ENCODE measurements at regions not wholly inside any gene's neighbourhood (a gene's known extent, or its start where the extent isn't known, plus 50 kb on each side); places are given as distances from the start of the nearest gene placed in this dataset.

DNA sequence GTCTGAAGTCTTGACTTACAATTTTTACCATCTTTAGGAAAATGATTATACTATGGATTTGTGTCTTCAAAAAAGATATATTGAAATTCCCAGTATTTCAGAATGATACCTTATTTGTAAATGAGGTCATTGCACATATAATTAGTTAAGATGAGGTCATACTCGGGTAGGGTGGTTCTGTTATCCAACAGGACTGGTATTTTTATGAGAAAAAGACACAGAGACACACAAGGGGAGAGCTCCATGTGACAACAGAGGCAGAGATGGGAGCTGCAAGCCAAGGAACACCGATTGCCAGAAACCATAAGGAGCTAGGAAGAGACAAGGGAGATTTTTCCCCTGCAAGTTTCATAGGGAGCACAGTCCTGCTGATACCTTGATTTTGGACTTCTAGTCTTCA is 356.9 kb downstream of the ARL4A start:
- DNase-seq (ENCODE audit: insufficient read length) (no peak), FAIRE-seq (no peak)
- TF ChIP-seq POLR2AphosphoS5 (IDR thresholded peaks at IDR 0.05; ENCODE audit: low read depth, low read length) (no peak), POLR2A (IDR thresholded peaks at IDR 0.05; ENCODE audit: low read depth, low read length) (no peak)

GRCh38 chr7:13047061-13047460 is 359.6 kb downstream of the ARL4A start:
- no peak for TF ChIP-seq TAF1 (IDR thresholded peaks at IDR 0.05; ENCODE audit: borderline replicate concordance, low read depth, low read length)
- TF ChIP-seq POLR2A (IDR thresholded peaks at IDR 0.05; ENCODE audit: low read depth, low read length) = no peak
- TF ChIP-seq POLR2AphosphoS5 (IDR thresholded peaks at IDR 0.05; ENCODE audit: low read depth, low read length) = no peak
- DNase-seq (ENCODE audit: insufficient read length) = no peak
- no peak for FAIRE-seq

GRCh38 chr7:13049946-13050345 is 362.5 kb downstream of the ARL4A start:
- no peak for TF ChIP-seq TAF1 (IDR thresholded peaks at IDR 0.05; ENCODE audit: borderline replicate concordance, low read depth, low read length)
- no peak for TF ChIP-seq POLR2A (IDR thresholded peaks at IDR 0.05; ENCODE audit: low read depth, low read length)
- TF ChIP-seq POLR2AphosphoS5 (IDR thresholded peaks at IDR 0.05; ENCODE audit: low read depth, low read length) = no peak
- DNase-seq (ENCODE audit: insufficient read length) (no peak), FAIRE-seq (no peak)

- FAIRE-seq = no peak
- TF ChIP-seq TAF1 (IDR thresholded peaks at IDR 0.05; ENCODE audit: borderline replicate concordance, low read depth, low read length) = no peak
- TF ChIP-seq POLR2AphosphoS5 (IDR thresholded peaks at IDR 0.05; ENCODE audit: low read depth, low read length) = no peak
- no peak for DNase-seq (ENCODE audit: insufficient read length)
Measured at GRCh38 chr7:13050703-13051102, 363.3 kb downstream of the ARL4A start.

DNA sequence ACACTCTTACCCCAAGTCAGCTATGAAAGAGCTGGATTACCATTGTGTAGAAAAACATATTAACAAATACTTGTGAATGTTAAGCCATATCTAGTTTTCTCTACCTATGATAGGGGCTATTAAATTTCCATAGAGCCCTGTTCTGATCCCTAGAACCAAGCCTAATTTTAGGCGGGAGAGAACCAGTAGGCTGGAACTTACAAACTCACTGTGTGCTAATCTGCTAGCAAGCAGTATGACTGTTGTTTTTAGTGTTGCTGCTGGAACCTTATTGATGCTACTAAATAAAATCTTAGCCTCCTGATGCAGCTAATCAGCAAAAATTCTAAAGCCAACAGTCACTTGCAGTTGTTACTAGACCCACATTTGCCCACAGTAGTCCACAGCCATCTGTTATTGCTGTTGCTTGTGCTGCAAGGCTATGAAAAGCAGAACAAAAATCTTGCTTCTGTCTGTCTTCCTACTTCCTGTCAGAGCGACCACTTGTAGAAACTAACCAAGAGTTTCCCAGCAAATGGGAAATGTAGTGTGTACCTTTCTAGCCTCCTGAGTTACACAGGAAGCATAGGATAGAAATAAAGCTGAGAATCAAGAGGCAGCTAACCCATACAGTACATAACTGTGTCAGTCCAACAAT is 368.4 kb downstream of the ARL4A start:
- FAIRE-seq (no peak), DNase-seq (ENCODE audit: insufficient read length) (no peak)
- TF ChIP-seq POLR2A (IDR thresholded peaks at IDR 0.05; ENCODE audit: low read depth, low read length) (no peak), TAF1 (IDR thresholded peaks at IDR 0.05; ENCODE audit: borderline replicate concordance, low read depth, low read length) (no peak), POLR2AphosphoS5 (IDR thresholded peaks at IDR 0.05; ENCODE audit: low read depth, low read length) (no peak)

- TF ChIP-seq POLR2AphosphoS5 (IDR thresholded peaks at IDR 0.05; ENCODE audit: low read depth, low read length) = no peak
- TF ChIP-seq POLR2A (IDR thresholded peaks at IDR 0.05; ENCODE audit: low read depth, low read length) = no peak
- TF ChIP-seq TAF1 (IDR thresholded peaks at IDR 0.05; ENCODE audit: borderline replicate concordance, low read depth, low read length) = no peak
- peak; percentile 14 for FAIRE-seq
- DNase-seq (ENCODE audit: insufficient read length) = no peak
Measured at GRCh38 chr7:13057462-13058200, 370.2 kb downstream of the ARL4A start.

DNA sequence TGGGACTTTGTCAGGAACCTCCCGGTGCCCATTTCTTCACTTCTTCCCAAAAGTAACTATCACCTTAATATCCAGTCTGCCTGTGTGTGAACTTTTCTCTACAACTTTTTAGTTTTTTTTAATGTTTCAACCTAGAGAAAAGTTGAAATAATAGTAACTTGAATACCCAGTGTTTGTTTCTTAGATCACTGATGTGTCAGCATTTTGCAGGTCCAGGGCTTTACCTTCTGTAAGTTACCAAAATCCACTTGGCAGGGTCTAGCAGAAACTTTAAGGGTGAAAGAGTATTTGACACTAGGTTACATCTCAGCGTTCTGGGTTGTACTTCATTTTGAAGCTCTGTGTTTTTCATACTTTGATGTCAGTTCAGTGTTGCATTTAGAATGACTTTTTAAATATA is 372.7 kb downstream of the ARL4A start:
- no peak for DNase-seq (ENCODE audit: insufficient read length)
- FAIRE-seq = no peak
- no peak for TF ChIP-seq POLR2AphosphoS5 (IDR thresholded peaks at IDR 0.05; ENCODE audit: low read depth, low read length)
- no peak for TF ChIP-seq POLR2A (IDR thresholded peaks at IDR 0.05; ENCODE audit: low read depth, low read length)
- no peak for TF ChIP-seq TAF1 (IDR thresholded peaks at IDR 0.05; ENCODE audit: borderline replicate concordance, low read depth, low read length)

DNA sequence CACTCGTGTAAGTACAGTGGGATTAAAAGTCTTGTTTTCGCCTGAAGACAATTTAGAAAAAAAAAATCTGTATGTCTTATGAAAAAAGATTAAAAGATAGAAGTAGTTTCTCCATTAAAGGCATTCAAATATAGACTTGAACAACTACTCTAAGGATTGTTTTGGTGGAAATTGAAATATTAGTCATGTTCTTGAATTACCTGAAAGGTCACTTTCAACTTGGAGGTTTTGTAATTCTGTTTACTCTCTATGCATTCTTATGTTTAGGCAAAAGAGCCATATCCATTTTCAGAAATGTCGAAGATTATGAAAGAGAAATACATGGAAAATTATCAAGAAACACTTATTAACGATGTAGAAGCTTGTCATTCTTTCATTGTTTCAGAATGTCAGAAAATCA is 373.7 kb downstream of the ARL4A start:
- FAIRE-seq (no peak), DNase-seq (ENCODE audit: insufficient read length) (no peak)
- TF ChIP-seq TAF1 (IDR thresholded peaks at IDR 0.05; ENCODE audit: borderline replicate concordance, low read depth, low read length) (no peak), POLR2A (IDR thresholded peaks at IDR 0.05; ENCODE audit: low read depth, low read length) (no peak), POLR2AphosphoS5 (IDR thresholded peaks at IDR 0.05; ENCODE audit: low read depth, low read length) (no peak)

DNA sequence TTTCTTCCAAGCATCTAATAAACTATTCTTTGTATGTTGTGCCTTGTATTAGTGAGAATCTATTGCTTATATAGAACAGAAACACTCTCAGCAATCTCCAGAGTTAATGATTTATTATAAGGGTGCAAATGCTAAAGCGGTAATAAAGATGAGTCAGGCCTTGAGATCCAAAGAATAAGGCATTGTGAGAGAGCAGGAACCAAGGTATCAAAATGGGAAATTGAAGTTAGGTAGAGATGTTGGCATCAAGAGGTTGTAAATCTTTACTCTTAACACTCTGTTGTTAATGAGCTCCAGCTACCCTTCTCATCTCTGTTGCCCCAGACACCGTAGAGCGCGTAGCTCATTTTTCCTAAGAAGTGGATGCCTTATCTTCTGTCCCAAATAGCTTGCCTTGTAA is 375.2 kb downstream of the ARL4A start:
- FAIRE-seq = no peak
- no peak for TF ChIP-seq POLR2A (IDR thresholded peaks at IDR 0.05; ENCODE audit: low read depth, low read length)
- TF ChIP-seq TAF1 (IDR thresholded peaks at IDR 0.05; ENCODE audit: borderline replicate concordance, low read depth, low read length) = no peak
- no peak for TF ChIP-seq POLR2AphosphoS5 (IDR thresholded peaks at IDR 0.05; ENCODE audit: low read depth, low read length)

GRCh38 chr7:13067036-13067435 is 379.6 kb downstream of the ARL4A start:
- no peak for FAIRE-seq

More for the DNA sequence above, 375.2 kb downstream of the ARL4A start:
- no peak for DNase-seq (ENCODE audit: insufficient read length)

GRCh38 chr7:13068032-13068431 is 380.6 kb downstream of the ARL4A start:
- DNase-seq (ENCODE audit: insufficient read length) (no peak), FAIRE-seq (no peak)
- no peak for TF ChIP-seq POLR2AphosphoS5 (IDR thresholded peaks at IDR 0.05; ENCODE audit: low read depth, low read length)
- no peak for TF ChIP-seq TAF1 (IDR thresholded peaks at IDR 0.05; ENCODE audit: borderline replicate concordance, low read depth, low read length)

More at GRCh38 chr7:13067036-13067435, 379.6 kb downstream of the ARL4A start:
- no peak for TF ChIP-seq POLR2AphosphoS5 (IDR thresholded peaks at IDR 0.05; ENCODE audit: low read depth, low read length)
- TF ChIP-seq TAF1 (IDR thresholded peaks at IDR 0.05; ENCODE audit: borderline replicate concordance, low read depth, low read length) = no peak
- TF ChIP-seq POLR2A (IDR thresholded peaks at IDR 0.05; ENCODE audit: low read depth, low read length) = no peak
- no peak for DNase-seq (ENCODE audit: insufficient read length)

GRCh38 chr7:13069841-13070240 is 382.4 kb downstream of the ARL4A start:
- FAIRE-seq (no peak), DNase-seq (ENCODE audit: insufficient read length) (no peak)
- no peak for TF ChIP-seq POLR2AphosphoS5 (IDR thresholded peaks at IDR 0.05; ENCODE audit: low read depth, low read length)
- TF ChIP-seq TAF1 (IDR thresholded peaks at IDR 0.05; ENCODE audit: borderline replicate concordance, low read depth, low read length) = no peak
- TF ChIP-seq POLR2A (IDR thresholded peaks at IDR 0.05; ENCODE audit: low read depth, low read length) = no peak

All from GM12892 (cell line).